ENCODE measurements at regions not wholly inside any gene's neighbourhood (a gene's known extent, or its start where the extent isn't known, plus 50 kb on each side); places are given as distances from the start of the nearest gene placed in this dataset.

GRCh38 chr13:106362707-106363106 is 172.8 kb downstream of the EFNB2 start:
- TF ChIP-seq, protein P1, sequence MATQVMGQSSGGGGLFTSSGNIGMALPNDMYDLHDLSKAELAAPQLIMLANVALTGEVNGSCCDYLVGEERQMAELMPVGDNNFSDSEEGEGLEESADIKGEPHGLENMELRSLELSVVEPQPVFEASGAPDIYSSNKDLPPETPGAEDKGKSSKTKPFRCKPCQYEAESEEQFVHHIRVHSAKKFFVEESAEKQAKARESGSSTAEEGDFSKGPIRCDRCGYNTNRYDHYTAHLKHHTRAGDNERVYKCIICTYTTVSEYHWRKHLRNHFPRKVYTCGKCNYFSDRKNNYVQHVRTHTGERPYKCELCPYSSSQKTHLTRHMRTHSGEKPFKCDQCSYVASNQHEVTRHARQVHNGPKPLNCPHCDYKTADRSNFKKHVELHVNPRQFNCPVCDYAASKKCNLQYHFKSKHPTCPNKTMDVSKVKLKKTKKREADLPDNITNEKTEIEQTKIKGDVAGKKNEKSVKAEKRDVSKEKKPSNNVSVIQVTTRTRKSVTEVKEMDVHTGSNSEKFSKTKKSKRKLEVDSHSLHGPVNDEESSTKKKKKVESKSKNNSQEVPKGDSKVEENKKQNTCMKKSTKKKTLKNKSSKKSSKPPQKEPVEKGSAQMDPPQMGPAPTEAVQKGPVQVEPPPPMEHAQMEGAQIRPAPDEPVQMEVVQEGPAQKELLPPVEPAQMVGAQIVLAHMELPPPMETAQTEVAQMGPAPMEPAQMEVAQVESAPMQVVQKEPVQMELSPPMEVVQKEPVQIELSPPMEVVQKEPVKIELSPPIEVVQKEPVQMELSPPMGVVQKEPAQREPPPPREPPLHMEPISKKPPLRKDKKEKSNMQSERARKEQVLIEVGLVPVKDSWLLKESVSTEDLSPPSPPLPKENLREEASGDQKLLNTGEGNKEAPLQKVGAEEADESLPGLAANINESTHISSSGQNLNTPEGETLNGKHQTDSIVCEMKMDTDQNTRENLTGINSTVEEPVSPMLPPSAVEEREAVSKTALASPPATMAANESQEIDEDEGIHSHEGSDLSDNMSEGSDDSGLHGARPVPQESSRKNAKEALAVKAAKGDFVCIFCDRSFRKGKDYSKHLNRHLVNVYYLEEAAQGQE (IDR thresholded peaks at IDR 0.05; ENCODE audit: unreplicated experiment) = no peak
- TF ChIP-seq CTCF (conservative IDR thresholded peaks at IDR 0.05; ENCODE audit: low read depth in 2 of 2) (no peak), EZH2 (IDR thresholded peaks at IDR 0.05; ENCODE audit: low read depth, unreplicated experiment) (no peak), CREB1 (CRISPR knock-in tag; IDR thresholded peaks at IDR 0.05; ENCODE audit: low read depth) (no peak), EZH2phosphoT487 (IDR thresholded peaks at IDR 0.05; ENCODE audit: unreplicated experiment) (no peak)
- TF ChIP-seq, protein P2, sequence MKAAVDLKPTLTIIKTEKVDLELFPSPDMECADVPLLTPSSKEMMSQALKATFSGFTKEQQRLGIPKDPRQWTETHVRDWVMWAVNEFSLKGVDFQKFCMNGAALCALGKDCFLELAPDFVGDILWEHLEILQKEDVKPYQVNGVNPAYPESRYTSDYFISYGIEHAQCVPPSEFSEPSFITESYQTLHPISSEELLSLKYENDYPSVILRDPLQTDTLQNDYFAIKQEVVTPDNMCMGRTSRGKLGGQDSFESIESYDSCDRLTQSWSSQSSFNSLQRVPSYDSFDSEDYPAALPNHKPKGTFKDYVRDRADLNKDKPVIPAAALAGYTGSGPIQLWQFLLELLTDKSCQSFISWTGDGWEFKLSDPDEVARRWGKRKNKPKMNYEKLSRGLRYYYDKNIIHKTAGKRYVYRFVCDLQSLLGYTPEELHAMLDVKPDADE (IDR thresholded peaks at IDR 0.05) = no peak

Data from GM23338 (cell line).